Prostate gland (tissue), 2 donors: ENCODE measurements at regions not wholly inside any gene's neighbourhood (a gene's known extent, or its start where the extent isn't known, plus 50 kb on each side); places are given as distances from the start of the nearest gene placed in this dataset.
"Not testable (repeated sequence)": the region's sequence is repeated elsewhere in the genome, so short reads cannot be mapped to it uniquely, and the experiment has no call there.

ENCODE experiments used
- DNase-seq: peaks from one replicate; pipeline ENCODE4 v3.0.0-alpha.2; 2019; ENCODE audit warnings: low spot score
- H3K27ac ChIP-seq, 2 donors: fragments of 200-600 bp; sonication (generic); 2 replicates each; pipeline ENCODE4 v1.5.1; 2017 to 2019
- H3K27me3 ChIP-seq: fragments of 200-600 bp; sonication (generic); replicated peaks from 2 replicates; pipeline ENCODE4 v1.5.1; 2019; ENCODE audit not compliant: insufficient read depth
- H3K36me3 ChIP-seq, 2 donors: fragments of 200-600 bp; sonication (generic); 1 replicate in 1 of 2; 2 replicates in 1 of 2; pipeline versions ENCODE4 v1.5.1 to v1.8.1; 2017 to 2019
- H3K4me1 ChIP-seq: fragments of 200-600 bp; sonication (generic); replicated peaks from 2 replicates; pipeline ENCODE4 v1.5.1; 2019
- H3K4me3 ChIP-seq, 2 donors: fragments of 200-600 bp; sonication (generic); 2 replicates each; pipeline ENCODE4 v1.5.1; 2017 to 2019
- H3K9me3 ChIP-seq: fragments of 200-600 bp; sonication (generic); 2 replicates; pipeline ENCODE4 v1.5.1; 2017
- POLR2A ChIP-seq: fragments of 450-650 bp; IDR thresholded peaks from one replicate; pipeline ENCODE4 v1.6.1; 2016; ENCODE audit warnings: antibody characterized with exemption, mild to moderate bottlenecking
- POLR2AphosphoS5 ChIP-seq: sonication (generic); formaldehyde crosslinking; IDR thresholded peaks from one replicate; pipeline ENCODE4 v1.6.1; 2017; ENCODE audit warnings: antibody characterized with exemption
- WGBS: methylation state at CpG from one replicate; pipeline ENCODE4 v1.1.5; 2018; 5-methylcytosine and 5-hydroxymethylcytosine counted together
- intact Hi-C: fragments of 100-400 bp; cut with DNase I; formaldehyde crosslinking; loops from one replicate; pipeline ENCODE4 v1.14.2; 2022
- TF ChIP-seq, protein P1 (sequence below), 4 experiments: fragments of 200-600 bp in 2 of 4; fragments of 450-650 bp in 2 of 4; sonication (generic) in 2 of 4; IDR thresholded peaks; 1 replicate in 3 of 4; 2 replicates in 1 of 4; pipeline ENCODE4 v1.5.1; 2016 to 2019; ENCODE audit warnings: antibody characterized with exemption in 4 of 4, mild to moderate bottlenecking in 2 of 4, moderate library complexity in 2 of 4

- 25% methylated on average over 3 of the region's 3 CpGs for WGBS
- DNase-seq, result no peak
- Histone ChIP-seq H3K36me3 (no peaks in the 10 kb centered on the region), H3K9me3 (no peaks in the 10 kb centered on the region), H3K27ac (no peak overlapping the region), H3K27me3 (no peaks in the 10 kb centered on the region), H3K4me1 (no peaks in the 10 kb centered on the region), H3K4me3 (no peak overlapping the region)
- no peak for TF ChIP-seq POLR2A
- TF ChIP-seq, protein P1, sequence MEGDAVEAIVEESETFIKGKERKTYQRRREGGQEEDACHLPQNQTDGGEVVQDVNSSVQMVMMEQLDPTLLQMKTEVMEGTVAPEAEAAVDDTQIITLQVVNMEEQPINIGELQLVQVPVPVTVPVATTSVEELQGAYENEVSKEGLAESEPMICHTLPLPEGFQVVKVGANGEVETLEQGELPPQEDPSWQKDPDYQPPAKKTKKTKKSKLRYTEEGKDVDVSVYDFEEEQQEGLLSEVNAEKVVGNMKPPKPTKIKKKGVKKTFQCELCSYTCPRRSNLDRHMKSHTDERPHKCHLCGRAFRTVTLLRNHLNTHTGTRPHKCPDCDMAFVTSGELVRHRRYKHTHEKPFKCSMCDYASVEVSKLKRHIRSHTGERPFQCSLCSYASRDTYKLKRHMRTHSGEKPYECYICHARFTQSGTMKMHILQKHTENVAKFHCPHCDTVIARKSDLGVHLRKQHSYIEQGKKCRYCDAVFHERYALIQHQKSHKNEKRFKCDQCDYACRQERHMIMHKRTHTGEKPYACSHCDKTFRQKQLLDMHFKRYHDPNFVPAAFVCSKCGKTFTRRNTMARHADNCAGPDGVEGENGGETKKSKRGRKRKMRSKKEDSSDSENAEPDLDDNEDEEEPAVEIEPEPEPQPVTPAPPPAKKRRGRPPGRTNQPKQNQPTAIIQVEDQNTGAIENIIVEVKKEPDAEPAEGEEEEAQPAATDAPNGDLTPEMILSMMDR (IDR thresholded peaks at IDR 0.05), result no peak
- no peak for TF ChIP-seq POLR2AphosphoS5
- intact Hi-C loops, result no loop called here
Measured at GRCh38 chr14:21912367-21912766, 238.7 kb upstream of the OR4E1 start.

GRCh38 chr14:21911877-21912276 lies 238.3 kb upstream of the OR4E1 start:
- Histone ChIP-seq H3K9me3 (no peaks in the 10 kb centered on the region), H3K4me1 (no peaks in the 10 kb centered on the region), H3K27ac (no peak overlapping the region), H3K4me3 (no peak overlapping the region), H3K36me3 (no peaks in the 10 kb centered on the region), H3K27me3 (no peaks in the 10 kb centered on the region)
- TF ChIP-seq, protein P1 (IDR thresholded peaks at IDR 0.05), result no peak
- TF ChIP-seq POLR2A (no peak), POLR2AphosphoS5 (no peak)
- intact Hi-C loops, result no loop called here
- 64% methylated on average over 1 of the region's 1 CpG for WGBS
- DNase-seq, result no peak

- H3K4me3 ChIP-seq, result no peak overlapping the region
- H3K36me3 ChIP-seq, result no peaks in the 10 kb centered on the region
- no peaks in the 10 kb centered on the region for H3K4me1 ChIP-seq
- H3K27me3 ChIP-seq, result no peaks in the 10 kb centered on the region
- no peak overlapping the region for H3K27ac ChIP-seq
- DNase-seq, result no peak
- H3K9me3 ChIP-seq, result no peaks in the 10 kb centered on the region
- intact Hi-C loops, result no loop called here
- TF ChIP-seq POLR2A (no peak), POLR2AphosphoS5 (no peak)
- TF ChIP-seq, protein P1 (IDR thresholded peaks at IDR 0.05), result no peak
- 31% methylated on average over 4 of the region's 4 CpGs for WGBS
Measured at GRCh38 chr14:21910260-21910659, 236.6 kb upstream of the OR4E1 start.

DNA sequence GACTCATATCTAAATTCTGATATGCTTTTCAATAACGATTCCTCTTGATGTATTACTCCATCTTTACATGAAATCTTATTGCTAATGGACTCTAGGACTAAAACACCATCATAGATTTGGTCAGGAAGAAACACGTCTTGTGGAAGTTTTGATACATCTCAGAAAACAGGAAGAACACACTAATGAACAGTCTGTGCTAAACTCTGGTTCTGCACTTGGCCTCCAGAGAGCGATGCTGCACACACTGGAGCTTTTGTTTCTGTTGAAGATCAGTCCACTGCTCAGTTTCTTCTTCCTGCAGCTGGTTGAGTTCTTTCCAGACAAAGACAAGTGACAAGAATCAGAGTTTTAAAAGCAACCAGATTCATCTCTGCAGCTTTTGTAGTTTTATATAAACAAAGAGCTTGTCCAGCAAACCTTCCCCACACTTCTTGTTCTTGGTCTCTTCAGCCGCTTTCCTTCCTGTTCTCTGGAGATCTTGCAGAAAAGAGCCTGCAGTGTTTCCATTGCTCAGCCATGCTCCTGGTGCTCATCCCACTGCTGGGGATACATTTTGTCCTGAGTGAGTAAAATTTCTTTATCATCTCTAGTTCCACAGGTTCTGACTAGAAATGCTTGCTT lies 229.1 kb upstream of the OR4E1 start:
- DNase-seq, result no peak
- no peaks in the 10 kb centered on the region for H3K27me3 ChIP-seq
- H3K27ac ChIP-seq, result no peak overlapping the region
- 70% methylated on average over 4 of the region's 4 CpGs for WGBS
- H3K36me3 ChIP-seq, result no peaks in the 10 kb centered on the region
- H3K4me3 ChIP-seq, result no peak overlapping the region
- intact Hi-C loops, result no loop called here
- no peaks in the 10 kb centered on the region for H3K4me1 ChIP-seq
- no peak for TF ChIP-seq POLR2A
- TF ChIP-seq, protein P1 (IDR thresholded peaks at IDR 0.05), result peak in 1 of 4 experiments; percentile 12
- H3K9me3 ChIP-seq, result no peaks in the 10 kb centered on the region

DNA sequence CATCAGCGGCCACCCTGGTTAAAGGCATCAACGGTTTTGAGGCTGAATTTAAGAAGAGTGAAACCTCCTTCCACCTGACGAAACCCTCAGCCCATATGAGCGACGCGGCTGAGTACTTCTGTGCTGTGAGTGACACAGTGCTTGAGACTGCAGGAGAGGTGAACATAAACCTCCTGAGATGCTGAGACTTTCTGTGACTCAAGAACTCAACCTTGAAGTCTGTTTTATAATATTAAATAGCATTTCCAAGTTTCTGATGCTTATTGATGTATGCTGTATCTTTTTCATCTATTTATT lies 221.2 kb upstream of the OR4E1 start:
- 74% methylated on average over 6 of the region's 6 CpGs for WGBS
- H3K27me3 ChIP-seq, DNase-seq, H3K27ac ChIP-seq, H3K4me3 ChIP-seq, H3K4me1 ChIP-seq, intact Hi-C loops, H3K36me3 ChIP-seq, H3K9me3 ChIP-seq: not testable (repeated sequence)
